ENCODE measurements at regions not wholly inside any gene's neighbourhood (a gene's known extent, or its start where the extent isn't known, plus 50 kb on each side); places are given as distances from the start of the nearest gene placed in this dataset.

GRCh38 chr1:219466766-219467165 lies 146.1 kb downstream of the ZC3H11B start:
- no peak for TF ChIP-seq CTCF (IDR thresholded peaks at IDR 0.05; ENCODE audit: low read depth, low read length)
- H3K4me3 ChIP-seq (ENCODE audit: low read depth, low read length) = no peak overlapping the region

- H3K4me3 ChIP-seq (ENCODE audit: low read depth, low read length) = no peak overlapping the region
- TF ChIP-seq CTCF (IDR thresholded peaks at IDR 0.05; ENCODE audit: low read depth, low read length) = no peak
Measured at GRCh38 chr1:219465212-219466093, 147.5 kb downstream of the ZC3H11B start.

- TF ChIP-seq CTCF (IDR thresholded peaks at IDR 0.05; ENCODE audit: low read depth, low read length) = no peak
- H3K4me3 ChIP-seq (ENCODE audit: low read depth, low read length) = no peak overlapping the region
Measured at GRCh38 chr1:219463636-219464035, 149.3 kb downstream of the ZC3H11B start.

- H3K4me3 ChIP-seq (ENCODE audit: low read depth, low read length) = no peak overlapping the region
- no peak for TF ChIP-seq CTCF (IDR thresholded peaks at IDR 0.05; ENCODE audit: low read depth, low read length)
Measured at GRCh38 chr1:219461981-219462400, 150.9 kb downstream of the ZC3H11B start.

GRCh38 chr1:219460896-219461815 lies 151.7 kb downstream of the ZC3H11B start:
- H3K4me3 ChIP-seq (ENCODE audit: low read depth, low read length) = no peak overlapping the region
- TF ChIP-seq CTCF (IDR thresholded peaks at IDR 0.05; ENCODE audit: low read depth, low read length) = no peak

- no peak overlapping the region for H3K4me3 ChIP-seq (ENCODE audit: low read depth, low read length)
- TF ChIP-seq CTCF (IDR thresholded peaks at IDR 0.05; ENCODE audit: low read depth, low read length) = no peak
Measured at GRCh38 chr1:219460081-219460895, 152.6 kb downstream of the ZC3H11B start.

Data from WI38 (cell line).